Ishikawa (cell line): ENCODE measurements at regions not wholly inside any gene's neighbourhood (a gene's known extent, or its start where the extent isn't known, plus 50 kb on each side); places are given as distances from the start of the nearest gene placed in this dataset.

Experiments
- CEBPB ChIP-seq: IDR thresholded peaks from 2 replicates; pipeline ENCODE4 v1.6.1; 2012
- CREB1 ChIP-seq: IDR thresholded peaks from 2 replicates; pipeline ENCODE4 v1.6.1; 2012; ENCODE audit warnings: low read depth
- EP300 ChIP-seq: IDR thresholded peaks from 2 replicates; pipeline ENCODE4 v1.6.1; 2012; ENCODE audit warnings: borderline replicate concordance
- FOXM1 ChIP-seq: IDR thresholded peaks from 2 replicates; pipeline ENCODE4 v1.6.1; 2012; ENCODE audit warnings: low read depth, borderline replicate concordance
- MAX ChIP-seq: IDR thresholded peaks from 2 replicates; pipeline ENCODE4 v1.6.1; 2012
- NFIC ChIP-seq: IDR thresholded peaks from 2 replicates; pipeline ENCODE4 v1.6.1; 2012
- RAD21 ChIP-seq: IDR thresholded peaks from 2 replicates; pipeline ENCODE4 v1.6.1; 2012; ENCODE audit warnings: low read depth
- REST ChIP-seq: IDR thresholded peaks from 2 replicates; pipeline ENCODE4 v1.6.1; 2012; ENCODE audit warnings: low read depth, mild to moderate bottlenecking
- TAF1 ChIP-seq: IDR thresholded peaks from 2 replicates; pipeline ENCODE4 v1.6.1; 2012; ENCODE audit warnings: low read depth, mild to moderate bottlenecking
- TEAD4 ChIP-seq: IDR thresholded peaks from 2 replicates; pipeline ENCODE4 v1.6.1; 2012
- USF1 ChIP-seq: IDR thresholded peaks from 2 replicates; pipeline ENCODE4 v1.6.1; 2012

GRCh38 chr2:57552885-57553284 is 493.7 kb upstream of the VRK2 start:
- TF ChIP-seq TAF1 (no peak), FOXM1 (no peak), EP300 (no peak), REST (no peak), USF1 (no peak), NFIC (no peak), RAD21 (no peak), CEBPB (no peak), TEAD4 (no peak), MAX (no peak), CREB1 (no peak)
